Neuronal stem cell (in vitro differentiated cells): ENCODE measurements at regions not wholly inside any gene's neighbourhood (a gene's known extent, or its start where the extent isn't known, plus 50 kb on each side); places are given as distances from the start of the nearest gene placed in this dataset.

Source experiments
- DNase-seq: peaks from one replicate; pipeline ENCODE4 v3.0.0-alpha.2; 2013; ENCODE audit warnings: low spot score
- H2AFZ ChIP-seq: one replicate; pipeline ENCODE4 v1.6.1; 2013; ENCODE audit warnings: mild to moderate bottlenecking, low read length, inconsistent platforms
- H2AK5ac ChIP-seq: 2 replicates; pipeline ENCODE4 v1.6.1; 2013; ENCODE audit warnings: low read depth, mild to moderate bottlenecking, inconsistent platforms, low read length, moderate library complexity, mixed read lengths
- H2BK120ac ChIP-seq: 2 replicates; pipeline ENCODE4 v1.6.1; 2013; ENCODE audit warnings: low read depth, mild to moderate bottlenecking, inconsistent platforms, low read length, moderate library complexity, mixed read lengths
- H2BK12ac ChIP-seq: one replicate; pipeline ENCODE4 v1.6.1; 2013; ENCODE audit warnings: low read length, inconsistent platforms
- H2BK15ac ChIP-seq: 2 replicates; pipeline ENCODE4 v1.6.1; 2013; ENCODE audit warnings: mild to moderate bottlenecking, low read length, inconsistent platforms, mixed read lengths
- H2BK5ac ChIP-seq: one replicate; pipeline ENCODE4 v1.6.1; 2013; ENCODE audit warnings: inconsistent platforms, mild to moderate bottlenecking, low read length, moderate library complexity
- H3K14ac ChIP-seq: one replicate; pipeline ENCODE4 v1.6.1; 2013; ENCODE audit warnings: low read length, inconsistent platforms
- H3K18ac ChIP-seq: 2 replicates; pipeline ENCODE4 v1.6.1; 2013; ENCODE audit warnings: low read length, inconsistent platforms
- H3K23ac ChIP-seq: 2 replicates; pipeline ENCODE4 v1.6.1; 2013; ENCODE audit warnings: low read depth, mild to moderate bottlenecking, mixed read lengths, low read length, inconsistent platforms; ENCODE audit not compliant: poor library complexity
- H3K27ac ChIP-seq: replicated peaks from 3 replicates; pipeline ENCODE4 v1.5.1; 2013; ENCODE audit warnings: low read length, inconsistent platforms
- H3K27me3 ChIP-seq, 3 experiments: 2 replicates each; pipeline ENCODE4 v1.6.1; 2013; ENCODE audit warnings: low read length in 3 of 3, mild to moderate bottlenecking in 2 of 3, inconsistent platforms in 1 of 3, low read depth in 1 of 3, mixed read lengths in 1 of 3, moderate library complexity in 1 of 3; ENCODE audit not compliant: control insufficient read depth in 3 of 3, insufficient read depth in 3 of 3
- H3K36me3 ChIP-seq, 2 donors: replicated peaks in 1 of 2; 2 replicates each; pipeline ENCODE4 v1.6.1; 2013; ENCODE audit warnings: low read length in 2 of 2; ENCODE audit not compliant: control insufficient read depth in 2 of 2, insufficient read depth in 2 of 2
- H3K4ac ChIP-seq: 2 replicates; pipeline ENCODE4 v1.6.1; 2013; ENCODE audit warnings: inconsistent platforms, mild to moderate bottlenecking, low read length, moderate library complexity
- H3K4me1 ChIP-seq, 2 donors: 1 replicate in 1 of 2; 2 replicates in 1 of 2; pipeline ENCODE4 v1.6.1; 2013; ENCODE audit warnings: low read length in 2 of 2, low read depth in 1 of 2; ENCODE audit not compliant: control insufficient read depth in 2 of 2, insufficient read depth in 1 of 2
- H3K4me2 ChIP-seq: one replicate; pipeline ENCODE4 v1.6.1; 2013; ENCODE audit warnings: mild to moderate bottlenecking, low read length, inconsistent platforms; ENCODE audit not compliant: insufficient read depth, poor library complexity, severe bottlenecking
- H3K4me3 ChIP-seq, 2 donors: 2 replicates each; pipeline ENCODE4 v1.5.1; 2013; ENCODE audit warnings: low read length in 2 of 2, mild to moderate bottlenecking in 2 of 2, inconsistent platforms in 1 of 2, moderate library complexity in 1 of 2
- H3K79me1 ChIP-seq: one replicate; pipeline ENCODE4 v1.6.1; 2013; ENCODE audit warnings: low read depth, mild to moderate bottlenecking, inconsistent platforms, low read length, moderate library complexity
- H3K9ac ChIP-seq: one replicate; pipeline ENCODE4 v1.6.1; 2013; ENCODE audit warnings: mild to moderate bottlenecking, low read depth, low read length, inconsistent platforms; ENCODE audit not compliant: poor library complexity
- H3K9me3 ChIP-seq, 2 donors: replicated peaks in 1 of 2; 2 replicates each; pipeline versions ENCODE3 to v1.6.1; 2013; ENCODE audit warnings: low read length in 2 of 2, mild to moderate bottlenecking in 2 of 2, inconsistent platforms in 1 of 2, low read depth in 1 of 2, mixed read lengths in 1 of 2, moderate library complexity in 1 of 2; ENCODE audit not compliant: control insufficient read depth in 2 of 2, insufficient read depth in 1 of 2
- H4K8ac ChIP-seq: one replicate; pipeline ENCODE4 v1.6.1; 2013; ENCODE audit warnings: low read depth, mild to moderate bottlenecking, inconsistent platforms, low read length, moderate library complexity
- H4K91ac ChIP-seq: one replicate; pipeline ENCODE4 v1.6.1; 2013; ENCODE audit warnings: low read length, low read depth, mild to moderate bottlenecking, inconsistent platforms; ENCODE audit not compliant: poor library complexity
- WGBS, 2 donors: extraction: QIAGEN DNeasy Blood & Tissue Kit; methylation state at CpG; one replicate each; pipeline ENCODE4 v1.1.7; 2013; ENCODE audit warnings: missing lambda C conversion rate in 2 of 2, mixed read lengths in 1 of 2; ENCODE audit not compliant: insufficient read length in 2 of 2, insufficient replicate concordance in 1 of 2; ENCODE audit errors: extremely low coverage in 2 of 2; 5-methylcytosine and 5-hydroxymethylcytosine counted together

DNA sequence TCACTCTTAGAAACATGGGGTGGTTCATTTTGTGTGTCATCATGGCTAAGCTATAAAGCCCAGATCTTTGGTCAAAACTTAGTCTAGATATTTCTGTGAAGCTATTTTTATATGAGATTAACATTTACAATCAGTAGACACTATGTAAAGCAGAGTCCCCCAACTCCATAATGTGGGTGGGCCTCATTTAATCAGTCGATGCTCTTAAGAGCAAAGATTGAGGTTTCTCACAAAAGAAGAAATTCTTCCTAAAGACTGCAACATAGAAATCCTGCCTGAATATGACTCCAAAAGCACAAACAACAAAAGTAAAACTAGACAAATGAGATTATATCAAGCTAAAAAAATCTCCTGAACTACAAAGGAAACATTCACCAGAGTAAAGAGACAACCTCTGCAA is 642.2 kb downstream of the DIAPH3 start:
- no peaks in the 10 kb centered on the region for H3K27me3 ChIP-seq
- H2AFZ ChIP-seq, result no peak overlapping the region
- no peak overlapping the region for H3K4me3 ChIP-seq
- no peak overlapping the region for H3K4me2 ChIP-seq
- no peak overlapping the region for H3K4ac ChIP-seq
- no peak overlapping the region for H4K8ac ChIP-seq
- peaks cover 0 to 2% of the 10 kb centered on the region in 2 donors for H3K4me1 ChIP-seq
- no peaks in the 10 kb centered on the region for H3K9me3 ChIP-seq
- no peak overlapping the region for H2BK120ac ChIP-seq
- H2BK12ac ChIP-seq, result no peak overlapping the region
- H3K27ac ChIP-seq, result no peak overlapping the region
- no peak overlapping the region for H2BK15ac ChIP-seq
- no peak overlapping the region for H4K91ac ChIP-seq
- no peak overlapping the region for H3K9ac ChIP-seq
- no peak for DNase-seq
- no peaks in the 10 kb centered on the region for H3K36me3 ChIP-seq
- no peak overlapping the region for H2AK5ac ChIP-seq
- no peaks in the 10 kb centered on the region for H3K79me1 ChIP-seq
- H3K14ac ChIP-seq, result no peak overlapping the region
- H2BK5ac ChIP-seq, result no peak overlapping the region
- WGBS, 2 donors, result no CpG with 5 or more reads among the region's 1 CpG
- no peak overlapping the region for H3K18ac ChIP-seq
- H3K23ac ChIP-seq, result no peak overlapping the region

DNA sequence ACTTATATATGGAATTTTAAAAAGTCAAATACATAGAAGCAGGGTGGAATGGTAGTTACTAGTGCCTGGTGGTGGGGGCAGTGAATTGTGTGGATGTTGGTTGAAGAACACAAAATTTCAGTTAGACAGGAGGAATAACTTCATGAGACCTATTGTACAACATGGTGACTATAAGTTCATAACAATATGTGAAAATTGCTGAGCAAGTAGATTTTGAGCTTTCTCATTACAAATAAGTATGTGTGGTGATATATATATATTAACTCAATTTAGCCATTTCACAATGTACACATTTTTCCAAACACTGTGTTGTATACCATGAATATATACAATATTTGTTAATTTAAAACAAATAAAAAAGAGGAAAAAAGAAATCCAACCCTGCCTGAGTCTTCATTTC is 641.1 kb downstream of the DIAPH3 start:
- Histone ChIP-seq H2AFZ (no peak overlapping the region), H3K9ac (no peak overlapping the region), H2BK12ac (no peak overlapping the region), H3K4me2 (no peak overlapping the region), H4K91ac (no peak overlapping the region), H4K8ac (no peak overlapping the region), H3K4me3 (no peak overlapping the region), H3K23ac (no peak overlapping the region), H3K4me1 (peaks cover 0 to 2% of the 10 kb centered on the region in 2 donors), H2AK5ac (no peak overlapping the region), H2BK120ac (no peak overlapping the region), H3K79me1 (no peaks in the 10 kb centered on the region), H2BK5ac (no peak overlapping the region), H3K18ac (no peak overlapping the region), H3K9me3 (no peaks in the 10 kb centered on the region), H3K27me3 (no peaks in the 10 kb centered on the region), H2BK15ac (no peak overlapping the region), H3K14ac (no peak overlapping the region), H3K27ac (no peak overlapping the region), H3K36me3 (no peaks in the 10 kb centered on the region), H3K4ac (no peak overlapping the region)
- no peak for DNase-seq

DNA sequence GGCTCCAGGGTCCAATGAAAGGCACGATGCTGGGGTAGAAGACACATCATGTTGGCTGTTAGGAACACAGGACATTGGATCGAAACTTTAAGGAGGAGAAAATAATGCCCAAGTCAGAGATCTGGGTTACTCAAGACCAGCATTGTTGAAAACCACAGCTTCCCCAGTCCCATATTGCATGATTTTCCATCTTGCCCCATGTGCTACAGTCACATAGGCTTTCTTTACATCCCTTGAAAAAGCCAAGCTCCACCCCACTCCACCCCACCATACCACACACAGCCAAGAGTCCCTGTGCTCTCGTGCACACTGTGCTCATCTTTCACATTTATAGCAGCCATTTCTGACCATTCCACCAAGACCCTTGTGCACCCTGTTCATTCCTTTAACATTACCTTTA is 636.2 kb downstream of the DIAPH3 start:
- H3K18ac ChIP-seq, result no peak overlapping the region
- no peak overlapping the region for H2AFZ ChIP-seq
- H3K36me3 ChIP-seq, result no peaks in the 10 kb centered on the region
- no peaks in the 10 kb centered on the region for H3K27me3 ChIP-seq
- no peak overlapping the region for H2BK15ac ChIP-seq
- H2BK5ac ChIP-seq, result no peak overlapping the region
- H3K9ac ChIP-seq, result no peak overlapping the region
- H3K9me3 ChIP-seq, result no peaks in the 10 kb centered on the region
- H3K79me1 ChIP-seq, result no peaks in the 10 kb centered on the region
- H4K8ac ChIP-seq, result no peak overlapping the region
- H2BK12ac ChIP-seq, result no peak overlapping the region
- no peak overlapping the region for H3K4me2 ChIP-seq
- H3K4me1 ChIP-seq, result peaks cover 4% of the 10 kb centered on the region in 2 donors
- no peak overlapping the region for H3K4me3 ChIP-seq
- no CpG with 5 or more reads among the region's 3 CpGs for WGBS, 2 donors
- H4K91ac ChIP-seq, result no peak overlapping the region
- H3K4ac ChIP-seq, result no peak overlapping the region
- H3K23ac ChIP-seq, result no peak overlapping the region
- H2BK120ac ChIP-seq, result no peak overlapping the region
- no peak overlapping the region for H3K14ac ChIP-seq
- H3K27ac ChIP-seq, result no peak overlapping the region
- DNase-seq, result no peak
- H2AK5ac ChIP-seq, result no peak overlapping the region

DNA sequence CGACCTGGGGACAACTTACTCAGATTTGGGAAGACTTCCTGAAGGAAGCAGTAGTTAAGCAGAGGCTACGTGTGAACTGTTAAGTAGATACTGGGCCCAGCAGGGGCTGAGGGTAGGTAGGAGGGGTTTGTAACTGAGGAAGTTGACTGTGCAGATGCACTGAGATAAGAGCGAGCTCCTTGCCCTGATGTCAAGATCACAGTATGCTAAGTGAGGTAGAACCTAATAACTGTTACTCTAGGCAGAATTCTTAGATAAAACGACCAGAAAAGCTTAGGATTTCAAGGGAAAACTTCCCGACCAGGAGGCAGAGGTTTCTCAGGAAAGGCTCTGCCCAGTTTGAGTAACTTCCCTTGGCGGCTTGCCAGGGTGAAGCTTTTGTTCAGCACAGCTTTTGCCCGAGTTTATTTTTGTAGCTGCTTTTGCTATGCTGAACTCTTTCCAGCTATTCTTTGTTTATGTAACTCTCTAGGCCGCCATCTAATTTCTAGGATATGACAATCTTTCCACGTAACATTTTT is 632.1 kb downstream of the DIAPH3 start:
- no peak for DNase-seq
- Histone ChIP-seq H3K4me3 (no peak overlapping the region), H3K14ac (no peak overlapping the region), H2AK5ac (no peak overlapping the region), H3K9ac (no peak overlapping the region), H3K27me3 (no peaks in the 10 kb centered on the region), H4K8ac (no peak overlapping the region), H4K91ac (no peak overlapping the region), H2BK12ac (no peak overlapping the region), H3K23ac (no peak overlapping the region), H2BK5ac (no peak overlapping the region), H3K4me1 (peaks cover 2 to 14% of the 10 kb centered on the region in 2 donors), H3K4ac (no peak overlapping the region), H3K27ac (no peak overlapping the region), H3K9me3 (no peaks in the 10 kb centered on the region), H3K18ac (no peak overlapping the region), H2AFZ (peak overlapping the region; percentile 88), H3K4me2 (peak overlapping the region; percentile 21), H3K79me1 (no peaks in the 10 kb centered on the region), H2BK15ac (no peak overlapping the region), H2BK120ac (no peak overlapping the region), H3K36me3 (no peaks in the 10 kb centered on the region)
- WGBS, 2 donors, result no CpG with 5 or more reads among the region's 9 CpGs
